ENCODE measurements at regions not wholly inside any gene's neighbourhood (a gene's known extent, or its start where the extent isn't known, plus 50 kb on each side); places are given as distances from the start of the nearest gene placed in this dataset.

DNA sequence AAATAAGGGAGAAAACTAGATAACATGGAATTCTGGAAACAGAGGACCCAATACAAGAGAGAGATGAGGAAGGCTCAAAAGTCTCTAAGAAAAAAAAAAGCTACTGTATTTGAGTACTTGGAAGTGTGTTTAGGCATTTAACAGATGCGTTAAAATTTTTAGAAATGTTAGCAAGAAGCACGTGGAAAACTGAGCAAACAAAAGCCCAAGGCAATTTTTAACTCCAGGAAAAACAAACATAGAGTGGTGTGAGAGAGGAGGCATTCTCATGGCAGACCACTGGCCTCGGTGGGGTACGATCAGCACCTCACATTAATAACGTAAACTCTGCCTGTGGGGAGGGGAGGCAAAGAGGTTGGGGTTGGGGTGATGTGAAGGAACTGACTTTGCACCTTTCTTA lies 321.4 kb downstream of the GADD45G start:
- DNase-seq (ENCODE audit: low read depth): no peak
- no peak for TF ChIP-seq MYC (IDR thresholded peaks at IDR 0.05; ENCODE audit: low read depth, low read length)
- TF ChIP-seq, protein P1, sequence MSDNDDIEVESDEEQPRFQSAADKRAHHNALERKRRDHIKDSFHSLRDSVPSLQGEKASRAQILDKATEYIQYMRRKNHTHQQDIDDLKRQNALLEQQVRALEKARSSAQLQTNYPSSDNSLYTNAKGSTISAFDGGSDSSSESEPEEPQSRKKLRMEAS (IDR thresholded peaks at IDR 0.05; ENCODE audit: low read depth, low read length): no peak
- TF ChIP-seq, protein P2, sequence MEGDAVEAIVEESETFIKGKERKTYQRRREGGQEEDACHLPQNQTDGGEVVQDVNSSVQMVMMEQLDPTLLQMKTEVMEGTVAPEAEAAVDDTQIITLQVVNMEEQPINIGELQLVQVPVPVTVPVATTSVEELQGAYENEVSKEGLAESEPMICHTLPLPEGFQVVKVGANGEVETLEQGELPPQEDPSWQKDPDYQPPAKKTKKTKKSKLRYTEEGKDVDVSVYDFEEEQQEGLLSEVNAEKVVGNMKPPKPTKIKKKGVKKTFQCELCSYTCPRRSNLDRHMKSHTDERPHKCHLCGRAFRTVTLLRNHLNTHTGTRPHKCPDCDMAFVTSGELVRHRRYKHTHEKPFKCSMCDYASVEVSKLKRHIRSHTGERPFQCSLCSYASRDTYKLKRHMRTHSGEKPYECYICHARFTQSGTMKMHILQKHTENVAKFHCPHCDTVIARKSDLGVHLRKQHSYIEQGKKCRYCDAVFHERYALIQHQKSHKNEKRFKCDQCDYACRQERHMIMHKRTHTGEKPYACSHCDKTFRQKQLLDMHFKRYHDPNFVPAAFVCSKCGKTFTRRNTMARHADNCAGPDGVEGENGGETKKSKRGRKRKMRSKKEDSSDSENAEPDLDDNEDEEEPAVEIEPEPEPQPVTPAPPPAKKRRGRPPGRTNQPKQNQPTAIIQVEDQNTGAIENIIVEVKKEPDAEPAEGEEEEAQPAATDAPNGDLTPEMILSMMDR (IDR thresholded peaks at IDR 0.05; ENCODE audit: low read depth, low read length): no peak
- TF ChIP-seq POLR2A (IDR thresholded peaks at IDR 0.05; ENCODE audit: extremely low read depth, insufficient read length): no peak
- no peak overlapping the region for H3K4me3 ChIP-seq (ENCODE audit: low read depth, low read length)

DNA sequence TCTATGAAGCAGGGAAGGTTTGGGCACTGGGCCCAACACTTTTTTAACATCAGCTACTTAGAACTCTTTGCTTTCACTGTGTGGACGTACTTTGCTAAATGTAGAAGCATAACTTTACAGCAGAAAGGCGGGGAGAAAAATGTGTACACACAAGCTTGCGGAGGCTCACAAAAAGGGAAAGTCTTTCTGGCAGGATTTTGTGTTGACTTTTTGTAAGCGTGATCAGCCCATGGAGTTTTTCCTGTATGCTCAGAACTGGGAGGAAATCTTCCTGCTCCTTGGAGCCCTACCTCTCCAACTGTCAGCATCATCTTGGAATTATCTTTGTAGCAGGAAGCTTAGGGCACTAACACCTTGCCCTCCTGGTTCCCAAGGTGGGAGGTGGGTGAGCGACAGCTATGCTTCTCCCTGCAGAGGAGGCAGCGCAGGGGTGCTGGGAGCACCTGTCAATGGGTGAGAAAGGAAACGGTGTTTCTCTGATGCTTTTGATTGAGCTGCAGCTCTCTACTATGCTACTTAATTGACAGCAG lies 321.9 kb downstream of the GADD45G start:
- no peak overlapping the region for H3K4me3 ChIP-seq (ENCODE audit: low read depth, low read length)
- DNase-seq (ENCODE audit: low read depth): no peak
- TF ChIP-seq MYC (IDR thresholded peaks at IDR 0.05; ENCODE audit: low read depth, low read length): no peak

DNA sequence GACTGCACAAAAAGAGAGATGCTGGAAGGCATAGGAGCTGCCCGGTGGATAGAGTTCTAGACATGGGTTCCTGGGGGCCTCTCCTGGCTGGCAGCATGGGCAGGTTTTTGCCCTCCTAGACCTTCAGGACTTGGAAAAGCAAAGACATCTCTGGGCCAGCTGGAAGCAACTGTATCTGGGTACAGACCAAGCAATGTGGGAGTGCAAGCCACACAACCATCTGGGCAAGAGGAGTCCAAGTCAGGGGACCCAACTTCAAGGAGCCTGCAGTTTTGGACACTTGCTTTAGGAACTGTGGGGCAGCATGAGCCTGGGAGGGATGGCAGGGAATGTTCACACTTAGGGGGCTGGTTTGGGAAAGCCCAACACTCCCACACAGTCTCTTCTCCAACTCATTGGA lies 323.3 kb downstream of the GADD45G start:
- TF ChIP-seq, protein P2 (IDR thresholded peaks at IDR 0.05; ENCODE audit: low read depth, low read length): no peak
- no peak for DNase-seq (ENCODE audit: low read depth)
- H3K4me3 ChIP-seq (ENCODE audit: low read depth, low read length): no peak overlapping the region

DNA sequence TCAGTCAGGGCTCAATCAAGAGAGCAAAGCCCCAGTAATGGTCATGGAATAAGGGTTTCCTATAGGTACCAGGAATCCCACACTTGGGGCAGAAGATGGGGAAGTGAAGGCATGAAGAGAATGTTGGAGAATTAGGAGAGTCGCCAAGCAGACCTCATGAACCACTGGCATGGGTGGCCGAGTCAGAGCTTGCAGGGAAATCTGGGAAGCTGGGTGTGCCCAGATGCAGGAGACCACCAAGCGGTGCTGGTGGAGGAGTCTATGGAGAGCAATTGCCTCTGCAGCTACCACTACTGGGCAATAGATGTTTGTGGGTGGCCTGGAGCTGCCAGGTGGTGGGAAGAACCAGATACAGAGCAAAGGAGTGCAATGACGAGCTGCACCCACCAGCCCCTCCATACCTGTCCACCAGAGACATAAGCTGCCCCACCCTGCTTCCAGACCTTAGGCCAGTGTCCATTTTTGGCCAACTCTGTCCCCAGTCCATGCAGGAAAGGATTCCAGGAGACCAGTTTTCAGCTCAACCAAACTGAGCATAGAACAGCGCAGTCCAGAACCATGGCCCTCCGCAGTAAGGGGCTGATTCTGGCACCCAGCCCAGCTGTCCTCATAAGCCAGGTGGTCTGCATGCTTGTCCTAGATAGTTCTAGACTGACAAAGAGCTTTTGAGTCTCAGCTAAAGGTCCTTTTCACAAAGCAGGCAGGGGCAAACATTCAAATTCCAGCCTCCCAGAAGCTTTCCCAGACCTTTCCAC lies 323.9 kb downstream of the GADD45G start:
- H3K4me3 ChIP-seq (ENCODE audit: low read depth, low read length): no peak overlapping the region
- no peak for TF ChIP-seq POLR2A (IDR thresholded peaks at IDR 0.05; ENCODE audit: extremely low read depth, insufficient read length)
- TF ChIP-seq, protein P2 (IDR thresholded peaks at IDR 0.05; ENCODE audit: low read depth, low read length): no peak
- TF ChIP-seq, protein P1 (IDR thresholded peaks at IDR 0.05; ENCODE audit: low read depth, low read length): no peak
- TF ChIP-seq MYC (IDR thresholded peaks at IDR 0.05; ENCODE audit: low read depth, low read length): no peak
- no peak for DNase-seq (ENCODE audit: low read depth)

DNA sequence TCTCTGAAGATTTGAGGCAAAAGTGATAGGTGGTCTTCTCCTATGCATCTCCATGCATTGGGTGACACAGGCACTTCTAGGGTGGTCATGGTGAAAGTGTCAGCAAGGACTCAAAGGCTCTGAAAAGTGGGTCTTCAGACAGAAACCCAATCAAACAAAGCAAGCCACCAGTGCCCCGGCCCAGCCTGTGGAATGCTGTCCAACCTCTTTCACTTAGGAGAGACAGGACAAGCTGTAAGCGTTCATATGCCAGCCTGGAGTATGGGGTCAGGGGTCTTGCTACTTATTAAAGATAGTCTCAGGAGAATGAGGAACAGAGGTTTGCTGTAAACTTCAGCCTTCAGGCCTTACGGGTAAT lies 324.5 kb downstream of the GADD45G start:
- no peak for DNase-seq (ENCODE audit: low read depth)
- H3K4me3 ChIP-seq (ENCODE audit: low read depth, low read length): no peak overlapping the region
- no peak for TF ChIP-seq POLR2A (IDR thresholded peaks at IDR 0.05; ENCODE audit: extremely low read depth, insufficient read length)
- TF ChIP-seq, protein P1 (IDR thresholded peaks at IDR 0.05; ENCODE audit: low read depth, low read length): no peak
- no peak for TF ChIP-seq MYC (IDR thresholded peaks at IDR 0.05; ENCODE audit: low read depth, low read length)
- TF ChIP-seq, protein P2 (IDR thresholded peaks at IDR 0.05; ENCODE audit: low read depth, low read length): no peak

DNA sequence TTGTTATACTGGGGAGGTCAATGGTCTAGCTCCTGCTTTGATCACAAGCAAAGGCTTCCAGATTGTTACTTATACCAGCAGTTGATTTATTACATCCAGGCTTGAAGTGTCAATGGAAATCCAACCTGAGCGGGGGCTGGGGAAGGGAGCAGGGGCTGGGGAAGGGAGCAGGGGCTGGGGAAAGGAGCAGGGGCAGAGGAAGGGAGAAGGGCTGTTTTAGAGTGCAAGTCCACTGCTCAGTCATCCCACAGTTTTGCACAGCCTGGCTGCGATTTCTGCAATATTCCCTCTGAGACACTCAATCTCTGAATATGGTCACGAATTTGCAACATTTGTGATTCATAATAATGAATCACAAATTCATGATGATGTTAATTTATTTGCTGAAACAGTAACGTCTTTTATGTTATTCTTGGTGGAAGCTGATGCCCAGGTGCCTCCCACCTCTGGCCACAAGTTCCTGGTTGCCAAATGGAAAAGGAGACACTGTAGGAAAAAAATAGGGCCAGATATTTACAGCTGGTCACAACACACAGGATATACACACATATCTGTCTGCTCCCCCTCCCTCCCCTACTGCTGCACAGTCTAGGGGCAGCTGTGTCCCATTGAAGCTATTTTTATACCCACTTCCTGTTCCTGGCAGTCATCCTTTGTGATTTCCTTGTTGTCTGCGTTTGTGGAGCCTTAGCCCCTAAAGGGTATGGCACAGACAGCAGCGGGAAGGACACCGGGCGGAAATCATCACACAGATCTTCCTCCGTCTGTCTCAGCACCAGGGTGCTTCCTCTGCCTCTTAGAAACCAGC lies 325.1 kb downstream of the GADD45G start:
- H3K4me3 ChIP-seq (ENCODE audit: low read depth, low read length): no peak overlapping the region
- TF ChIP-seq, protein P1 (IDR thresholded peaks at IDR 0.05; ENCODE audit: low read depth, low read length): no peak
- TF ChIP-seq, protein P2 (IDR thresholded peaks at IDR 0.05; ENCODE audit: low read depth, low read length): no peak
- TF ChIP-seq MYC (IDR thresholded peaks at IDR 0.05; ENCODE audit: low read depth, low read length): no peak
- no peak for DNase-seq (ENCODE audit: low read depth)
